ENCODE measurements at regions not wholly inside any gene's neighbourhood (a gene's known extent, or its start where the extent isn't known, plus 50 kb on each side); places are given as distances from the start of the nearest gene placed in this dataset.

DNA sequence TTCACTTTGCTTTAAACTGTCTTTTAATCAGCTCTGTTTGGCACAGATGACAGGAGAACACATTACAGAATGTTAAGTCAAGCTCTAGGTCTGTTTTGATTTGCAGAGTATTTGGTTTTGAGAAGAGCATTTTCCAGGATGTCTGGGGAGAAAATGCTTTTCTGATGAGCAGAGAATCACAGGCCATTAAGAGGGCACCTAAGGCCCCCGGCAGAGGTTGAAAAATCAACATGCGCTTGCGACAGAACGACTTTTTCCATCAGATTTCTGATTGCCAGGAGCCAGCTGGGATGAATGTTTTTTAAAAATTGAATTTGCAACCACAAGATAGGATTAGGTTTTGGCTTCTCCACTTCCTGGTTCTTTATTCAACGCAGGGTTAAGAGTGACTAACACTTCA is 304.5 kb downstream of the JRKL start:
- Mint-ChIP-seq H3K9me3 (ENCODE audit: unreplicated experiment) (no peaks in the 10 kb centered on the region), H3K27ac (ENCODE audit: unreplicated experiment) (no peak overlapping the region), H3K4me3 (ENCODE audit: unreplicated experiment) (no peak overlapping the region), H3K27me3 (ENCODE audit: unreplicated experiment) (no peaks in the 10 kb centered on the region), H3K4me1 (ENCODE audit: unreplicated experiment) (peaks cover 6% of the 10 kb centered on the region), H3K36me3 (ENCODE audit: low read depth, unreplicated experiment) (no peaks in the 10 kb centered on the region)
- no peak for TF ChIP-seq CTCF (IDR thresholded peaks at IDR 0.05; ENCODE audit: unreplicated experiment)
- no peak for DNase-seq (ENCODE audit: low spot score)

GRCh38 chr11:96696731-96697130 is 306.9 kb downstream of the JRKL start:
- Mint-ChIP-seq H3K4me1 (ENCODE audit: unreplicated experiment) (peaks cover 6% of the 10 kb centered on the region), H3K27ac (ENCODE audit: unreplicated experiment) (no peak overlapping the region), H3K4me3 (ENCODE audit: unreplicated experiment) (no peak overlapping the region), H3K9me3 (ENCODE audit: unreplicated experiment) (no peaks in the 10 kb centered on the region), H3K27me3 (ENCODE audit: unreplicated experiment) (no peaks in the 10 kb centered on the region), H3K36me3 (ENCODE audit: low read depth, unreplicated experiment) (no peaks in the 10 kb centered on the region)
- no peak for DNase-seq (ENCODE audit: low spot score)
- no peak for TF ChIP-seq CTCF (IDR thresholded peaks at IDR 0.05; ENCODE audit: unreplicated experiment)

- Mint-ChIP-seq H3K27me3 (ENCODE audit: unreplicated experiment) (no peaks in the 10 kb centered on the region), H3K36me3 (ENCODE audit: low read depth, unreplicated experiment) (no peaks in the 10 kb centered on the region), H3K4me1 (ENCODE audit: unreplicated experiment) (peaks cover 6% of the 10 kb centered on the region), H3K9me3 (ENCODE audit: unreplicated experiment) (no peaks in the 10 kb centered on the region), H3K27ac (ENCODE audit: unreplicated experiment) (no peak overlapping the region), H3K4me3 (ENCODE audit: unreplicated experiment) (no peak overlapping the region)
- no peak for TF ChIP-seq CTCF (IDR thresholded peaks at IDR 0.05; ENCODE audit: unreplicated experiment)
- no peak for DNase-seq (ENCODE audit: low spot score)
Observed at GRCh38 chr11:96697466-96697865, 307.7 kb downstream of the JRKL start.

GRCh38 chr11:96704847-96705246 is 315.0 kb downstream of the JRKL start:
- no peaks in the 10 kb centered on the region for H3K36me3 Mint-ChIP-seq (ENCODE audit: low read depth, unreplicated experiment)
- no peak overlapping the region for H3K27ac Mint-ChIP-seq (ENCODE audit: unreplicated experiment)
- no peaks in the 10 kb centered on the region for H3K27me3 Mint-ChIP-seq (ENCODE audit: unreplicated experiment)
- no peak for DNase-seq (ENCODE audit: low spot score)
- H3K9me3 Mint-ChIP-seq (ENCODE audit: unreplicated experiment): no peaks in the 10 kb centered on the region
- no peak overlapping the region for H3K4me3 Mint-ChIP-seq (ENCODE audit: unreplicated experiment)
- peaks cover 4% of the 10 kb centered on the region for H3K4me1 Mint-ChIP-seq (ENCODE audit: unreplicated experiment)
- TF ChIP-seq CTCF (IDR thresholded peaks at IDR 0.05; ENCODE audit: unreplicated experiment): no peak

GRCh38 chr11:96706761-96707160 is 316.9 kb downstream of the JRKL start:
- no peak overlapping the region for H3K27ac Mint-ChIP-seq (ENCODE audit: unreplicated experiment)
- H3K4me3 Mint-ChIP-seq (ENCODE audit: unreplicated experiment): no peak overlapping the region
- peaks cover 5% of the 10 kb centered on the region for H3K4me1 Mint-ChIP-seq (ENCODE audit: unreplicated experiment)
- no peak for DNase-seq (ENCODE audit: low spot score)
- no peak for TF ChIP-seq CTCF (IDR thresholded peaks at IDR 0.05; ENCODE audit: unreplicated experiment)
- no peaks in the 10 kb centered on the region for H3K27me3 Mint-ChIP-seq (ENCODE audit: unreplicated experiment)
- H3K9me3 Mint-ChIP-seq (ENCODE audit: unreplicated experiment): no peaks in the 10 kb centered on the region
- H3K36me3 Mint-ChIP-seq (ENCODE audit: low read depth, unreplicated experiment): no peaks in the 10 kb centered on the region
